PC-9 (cell line): ENCODE measurements at regions not wholly inside any gene's neighbourhood (a gene's known extent, or its start where the extent isn't known, plus 50 kb on each side); places are given as distances from the start of the nearest gene placed in this dataset.

ENCODE experiments used
- BruUV-seq: library from RNA; stranded (reverse); fragments of 400-500 nt; replicated peaks from 2 replicates; lab custom pipeline; 2021; lab: Mats Ljungman, UMichigan
- CTCF ChIA-PET: fragments of 300-600 bp; sonication (Branson Sonifier 250); formaldehyde crosslinking; loops from one replicate; lab custom pipeline; 2022; ENCODE audit warnings: antibody characterized with exemption; lab: Charles Lee
- POLR2A ChIA-PET: fragments of 300-600 bp; sonication (Branson Sonifier 250); formaldehyde crosslinking; loops from one replicate; lab custom pipeline; 2022; ENCODE audit warnings: antibody characterized with exemption; ENCODE audit not compliant: unreplicated experiment; lab: Charles Lee
- DNase-seq, 2 experiments: peaks; one replicate each; pipeline versions ENCODE4 v3.0.0 to v3.0.0-alpha.2; 2015 to 2022; ENCODE audit warnings: mixed read lengths in 1 of 2
- H2AFZ ChIP-seq: fragments of 200-600 bp; sonication (generic); 2 replicates; pipeline ENCODE4 v1.8.1; 2017; ENCODE audit warnings: antibody characterized with exemption
- H3F3A ChIP-seq: fragments of 200-600 bp; sonication (generic); 2 replicates; pipeline ENCODE4 v1.8.1; 2017; ENCODE audit warnings: antibody characterized with exemption, mild to moderate bottlenecking, low read depth; ENCODE audit not compliant: insufficient read depth
- H3K27ac ChIP-seq: fragments of 200-600 bp; sonication (generic); 2 replicates; pipeline ENCODE4 v1.6.1; 2016; ENCODE audit warnings: mixed run types
- H3K27me3 ChIP-seq: fragments of 200-600 bp; sonication (generic); 2 replicates; pipeline ENCODE4 v1.6.1; 2016; ENCODE audit warnings: low read depth, mixed run types; ENCODE audit not compliant: insufficient read depth
- H3K36me3 ChIP-seq: fragments of 200-600 bp; sonication (generic); 2 replicates; pipeline ENCODE4 v1.6.1; 2016; ENCODE audit warnings: low read depth, mixed run types
- H3K4me1 ChIP-seq: fragments of 200-600 bp; sonication (generic); replicated peaks from 2 replicates; pipeline ENCODE4 v1.6.1; 2016; ENCODE audit warnings: mixed run types; ENCODE audit not compliant: insufficient read depth
- H3K4me2 ChIP-seq: fragments of 200-600 bp; sonication (generic); 2 replicates; pipeline ENCODE4 v1.6.1; 2017; ENCODE audit warnings: mixed run types
- H3K4me3 ChIP-seq: fragments of 200-600 bp; sonication (generic); 2 replicates; pipeline ENCODE4 v1.6.1; 2016; ENCODE audit warnings: mixed run types
- H3K79me2 ChIP-seq: fragments of 200-600 bp; sonication (generic); 2 replicates; pipeline ENCODE4 v1.6.1; 2017; ENCODE audit warnings: low read depth, mixed run types
- H3K9me2 ChIP-seq: fragments of 200-600 bp; sonication (generic); 2 replicates; pipeline ENCODE4 v1.8.1; 2017; ENCODE audit warnings: mild to moderate bottlenecking; ENCODE audit not compliant: insufficient read depth
- H3K9me3 ChIP-seq: fragments of 200-600 bp; sonication (generic); 2 replicates; pipeline ENCODE4 v1.8.1; 2016; ENCODE audit warnings: low read depth; ENCODE audit not compliant: insufficient read depth
- H4K20me1 ChIP-seq: fragments of 200-600 bp; sonication (generic); 2 replicates; pipeline ENCODE4 v1.8.1; 2017; ENCODE audit not compliant: insufficient read depth
- CTCF ChIP-seq: fragments of 200-600 bp; sonication (generic); conservative IDR thresholded peaks from 2 replicates; pipeline ENCODE4 v1.6.1; 2017; ENCODE audit warnings: mixed run types, antibody characterized with exemption, mild to moderate bottlenecking, moderate library complexity
- EZH2 ChIP-seq: fragments of 200-600 bp; sonication (generic); IDR thresholded peaks from 2 replicates; pipeline ENCODE4 v1.8.0; 2017; ENCODE audit warnings: antibody characterized with exemption, low read depth
- intact Hi-C: fragments of 100-400 bp; cut with micrococcal nuclease; formaldehyde crosslinking; loops from one replicate; pipeline ENCODE4 v1.10.0; 2022; ENCODE audit not compliant: unreplicated experiment

- no peaks in the 10 kb centered on the region for H3K36me3 ChIP-seq
- H3K27ac ChIP-seq = no peak overlapping the region
- no peak for TF ChIP-seq CTCF
- H3K79me2 ChIP-seq = no peaks in the 10 kb centered on the region
- no TSS peak for BruUV-seq
- intact Hi-C loops = no loop called here
- peaks cover 5% of the 10 kb centered on the region for H3K4me1 ChIP-seq
- no peak for DNase-seq
- no peaks in the 10 kb centered on the region; the same call in 1 of the 2 replicates for H3K9me3 ChIP-seq
- CTCF ChIA-PET = interaction anchor here (0.6 kb wide), 1 partner anchor 277 kb away, joined by 3 read pairs; no protein-coding TSS in a partner anchor
- H3K4me2 ChIP-seq = no peak overlapping the region
- no peaks in the 10 kb centered on the region for H3K27me3 ChIP-seq
- H3F3A ChIP-seq = peaks cover 9% of the 10 kb centered on the region
- no peaks in the 10 kb centered on the region for H3K9me2 ChIP-seq
- H3K4me3 ChIP-seq = no peak overlapping the region
- H2AFZ ChIP-seq = no peak overlapping the region
- POLR2A ChIA-PET = no interaction called here
- no peaks in the 10 kb centered on the region for H4K20me1 ChIP-seq
These were observed 122.4 kb downstream of the TOMM20 start for GRCh38 chr1:235006132-235006721.

GRCh38 chr1:235004840-235005391, 123.7 kb downstream of the TOMM20 start:
- POLR2A ChIA-PET = no interaction called here
- intact Hi-C loops = no loop called here
- Histone ChIP-seq H3K36me3 (no peaks in the 10 kb centered on the region), H4K20me1 (no peaks in the 10 kb centered on the region), H3K27me3 (no peaks in the 10 kb centered on the region), H2AFZ (no peak overlapping the region), H3F3A (no peaks in the 10 kb centered on the region), H3K4me3 (no peak overlapping the region), H3K9me2 (no peaks in the 10 kb centered on the region), H3K27ac (no peak overlapping the region), H3K79me2 (no peaks in the 10 kb centered on the region), H3K9me3 (no peaks in the 10 kb centered on the region; the same call in 1 of the 2 replicates), H3K4me1 (no peaks in the 10 kb centered on the region; the same call in 1 of the 2 replicates), H3K4me2 (no peak overlapping the region)
- BruUV-seq = no TSS peak
- CTCF ChIA-PET = interaction anchor here (0.6 to 0.7 kb wide), 2 partner anchors 20 to 30 kb away, joined by 6 to 7 read pairs; no protein-coding TSS in a partner anchor
- TF ChIP-seq EZH2 (no peak), CTCF (no peak)
- DNase-seq = no peak

- no peaks in the 10 kb centered on the region for H3K36me3 ChIP-seq
- DNase-seq = no peak
- intact Hi-C loops = no loop called here
- CTCF ChIA-PET = interaction anchor here (0.6 kb wide), 1 partner anchor 34 kb away, joined by 3 read pairs; no protein-coding TSS in a partner anchor
- H3K27ac ChIP-seq = no peak overlapping the region
- POLR2A ChIA-PET = no interaction called here
- H3K27me3 ChIP-seq = no peaks in the 10 kb centered on the region
- BruUV-seq = no TSS peak
- H3K4me1 ChIP-seq = peaks cover 5% of the 10 kb centered on the region
- TF ChIP-seq CTCF = no peak
- TF ChIP-seq EZH2 = no peak
- no peaks in the 10 kb centered on the region for H3K79me2 ChIP-seq
- no peaks in the 10 kb centered on the region; the same call in 1 of the 2 replicates for H3K9me3 ChIP-seq
- no peak overlapping the region for H2AFZ ChIP-seq
- H3K4me2 ChIP-seq = no peak overlapping the region
- H3K9me2 ChIP-seq = no peaks in the 10 kb centered on the region
- no peak overlapping the region for H3K4me3 ChIP-seq
- peaks cover 1% of the 10 kb centered on the region; the same call in 1 of the 2 replicates for H3F3A ChIP-seq
- no peaks in the 10 kb centered on the region for H4K20me1 ChIP-seq
These were observed 124.4 kb downstream of the TOMM20 start for GRCh38 chr1:235004276-235004675.
